ENCODE measurements at regions not wholly inside any gene's neighbourhood (a gene's known extent, or its start where the extent isn't known, plus 50 kb on each side); places are given as distances from the start of the nearest gene placed in this dataset.

- TF ChIP-seq, protein P1, sequence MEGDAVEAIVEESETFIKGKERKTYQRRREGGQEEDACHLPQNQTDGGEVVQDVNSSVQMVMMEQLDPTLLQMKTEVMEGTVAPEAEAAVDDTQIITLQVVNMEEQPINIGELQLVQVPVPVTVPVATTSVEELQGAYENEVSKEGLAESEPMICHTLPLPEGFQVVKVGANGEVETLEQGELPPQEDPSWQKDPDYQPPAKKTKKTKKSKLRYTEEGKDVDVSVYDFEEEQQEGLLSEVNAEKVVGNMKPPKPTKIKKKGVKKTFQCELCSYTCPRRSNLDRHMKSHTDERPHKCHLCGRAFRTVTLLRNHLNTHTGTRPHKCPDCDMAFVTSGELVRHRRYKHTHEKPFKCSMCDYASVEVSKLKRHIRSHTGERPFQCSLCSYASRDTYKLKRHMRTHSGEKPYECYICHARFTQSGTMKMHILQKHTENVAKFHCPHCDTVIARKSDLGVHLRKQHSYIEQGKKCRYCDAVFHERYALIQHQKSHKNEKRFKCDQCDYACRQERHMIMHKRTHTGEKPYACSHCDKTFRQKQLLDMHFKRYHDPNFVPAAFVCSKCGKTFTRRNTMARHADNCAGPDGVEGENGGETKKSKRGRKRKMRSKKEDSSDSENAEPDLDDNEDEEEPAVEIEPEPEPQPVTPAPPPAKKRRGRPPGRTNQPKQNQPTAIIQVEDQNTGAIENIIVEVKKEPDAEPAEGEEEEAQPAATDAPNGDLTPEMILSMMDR (IDR thresholded peaks at IDR 0.05), result no peak
- TF ChIP-seq POLR2A (IDR thresholded peaks at IDR 0.05), result no peak
- TF ChIP-seq EP300 (IDR thresholded peaks at IDR 0.05; ENCODE audit: low read depth), result no peak
- TF ChIP-seq POLR2AphosphoS5 (IDR thresholded peaks at IDR 0.05), result no peak
Observed at GRCh38 chr10:118462401-118462800, 120.3 kb upstream of the FAM204A start.
